ENCODE measurements at regions not wholly inside any gene's neighbourhood (a gene's known extent, or its start where the extent isn't known, plus 50 kb on each side); places are given as distances from the start of the nearest gene placed in this dataset.
A peak's percentile ranks its signal among the peaks of the same experiment; 100 is the strongest.

DNA sequence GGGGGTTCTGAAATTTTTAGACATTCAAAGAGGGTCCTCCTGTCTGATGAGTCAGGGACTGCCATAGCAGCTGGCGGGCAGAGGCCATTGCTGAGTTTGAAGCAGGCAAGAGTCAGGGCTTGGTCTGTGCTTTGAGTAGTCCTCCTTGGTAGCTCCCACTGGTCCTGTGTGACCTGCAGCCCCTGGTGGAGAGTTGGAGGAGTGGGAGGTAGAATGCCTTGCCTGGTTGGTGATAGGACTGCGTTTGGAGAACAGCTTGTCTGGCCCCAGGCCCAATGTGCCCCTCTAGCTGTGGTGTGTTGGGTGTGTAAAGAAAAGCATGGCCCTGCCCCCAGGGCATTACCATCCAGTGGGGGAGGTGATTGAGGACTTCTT, 116.7 kb downstream of the BEGAIN start:
- Histone ChIP-seq H3K27me3 (ENCODE audit: insufficient read depth, low read length) (no peaks in the 10 kb centered on the region), H3K9ac (ENCODE audit: low read length) (no peak overlapping the region), H3K27ac (ENCODE audit: low read depth, low read length) (no peak overlapping the region), H3K4me3 (ENCODE audit: insufficient read depth, low read depth, low read length) (no peak overlapping the region), H4K20me1 (ENCODE audit: insufficient read depth, low read length) (no peaks in the 10 kb centered on the region), H3K36me3 (ENCODE audit: insufficient read depth, low read length) (no peaks in the 10 kb centered on the region), H3K9me3 (ENCODE audit: insufficient read depth, low read depth, low read length) (no peaks in the 10 kb centered on the region), H3K4me1 (ENCODE audit: insufficient read depth, low read length) (peaks cover 13% of the 10 kb centered on the region), H2AFZ (ENCODE audit: low read depth, low read length) (no peak overlapping the region), H3K4me2 (ENCODE audit: low read length) (no peak overlapping the region), H3K79me2 (ENCODE audit: insufficient read depth, low read length) (no peaks in the 10 kb centered on the region)
- Mint-ChIP-seq H3K36me3 (ENCODE audit: low read depth, unreplicated experiment) (peaks cover 18% of the 10 kb centered on the region), H3K4me1 (ENCODE audit: low read depth, unreplicated experiment) (peaks cover 3% of the 10 kb centered on the region), H3K9me3 (ENCODE audit: unreplicated experiment) (no peaks in the 10 kb centered on the region), H3K4me3 (ENCODE audit: unreplicated experiment) (no peak overlapping the region), H3K27ac (ENCODE audit: unreplicated experiment) (no peak overlapping the region), H3K27me3 (ENCODE audit: low read depth, unreplicated experiment) (no peaks in the 10 kb centered on the region)
- TF ChIP-seq, protein P1, sequence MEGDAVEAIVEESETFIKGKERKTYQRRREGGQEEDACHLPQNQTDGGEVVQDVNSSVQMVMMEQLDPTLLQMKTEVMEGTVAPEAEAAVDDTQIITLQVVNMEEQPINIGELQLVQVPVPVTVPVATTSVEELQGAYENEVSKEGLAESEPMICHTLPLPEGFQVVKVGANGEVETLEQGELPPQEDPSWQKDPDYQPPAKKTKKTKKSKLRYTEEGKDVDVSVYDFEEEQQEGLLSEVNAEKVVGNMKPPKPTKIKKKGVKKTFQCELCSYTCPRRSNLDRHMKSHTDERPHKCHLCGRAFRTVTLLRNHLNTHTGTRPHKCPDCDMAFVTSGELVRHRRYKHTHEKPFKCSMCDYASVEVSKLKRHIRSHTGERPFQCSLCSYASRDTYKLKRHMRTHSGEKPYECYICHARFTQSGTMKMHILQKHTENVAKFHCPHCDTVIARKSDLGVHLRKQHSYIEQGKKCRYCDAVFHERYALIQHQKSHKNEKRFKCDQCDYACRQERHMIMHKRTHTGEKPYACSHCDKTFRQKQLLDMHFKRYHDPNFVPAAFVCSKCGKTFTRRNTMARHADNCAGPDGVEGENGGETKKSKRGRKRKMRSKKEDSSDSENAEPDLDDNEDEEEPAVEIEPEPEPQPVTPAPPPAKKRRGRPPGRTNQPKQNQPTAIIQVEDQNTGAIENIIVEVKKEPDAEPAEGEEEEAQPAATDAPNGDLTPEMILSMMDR (IDR thresholded peaks at IDR 0.05; ENCODE audit: insufficient read depth, low read depth, low read length), result no peak
- TF ChIP-seq EZH2 (IDR thresholded peaks at IDR 0.05; ENCODE audit: insufficient read depth, low read length), result no peak
- FAIRE-seq (no peak), DNase-seq (ENCODE audit: low read depth) (no peak)

DNA sequence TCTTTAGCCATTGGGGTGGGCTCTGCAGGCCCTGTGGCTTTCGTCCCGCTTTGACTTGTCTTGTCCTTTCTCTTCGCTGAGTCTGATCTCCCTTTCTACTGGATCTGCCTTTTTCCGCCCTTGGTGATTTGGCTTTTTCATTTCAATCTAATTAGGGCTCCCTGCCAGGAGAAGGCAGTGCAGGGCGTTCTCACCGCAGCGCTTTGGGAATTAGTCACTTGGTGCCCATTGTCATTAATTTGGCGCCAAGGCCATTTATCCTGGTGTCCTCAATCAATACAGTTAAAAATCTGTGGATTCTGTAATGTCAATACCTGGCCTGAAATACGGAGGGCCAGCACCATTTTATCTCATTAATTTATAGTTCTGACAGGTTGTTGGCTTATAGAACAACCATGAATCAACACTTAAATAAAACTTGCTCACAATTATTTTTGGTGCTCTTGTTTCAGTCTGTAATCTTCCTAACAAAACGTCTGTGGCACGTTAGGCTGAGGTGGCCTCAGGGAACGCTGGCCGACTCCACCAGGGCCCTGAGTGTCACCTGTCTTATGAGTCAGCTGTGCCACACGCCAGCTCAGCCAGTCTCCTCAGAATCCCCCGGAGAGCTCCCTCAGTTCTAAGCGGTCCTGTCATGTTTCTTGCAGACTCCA, 115.7 kb downstream of the BEGAIN start:
- no peak overlapping the region for H3K4me3 Mint-ChIP-seq (ENCODE audit: unreplicated experiment)
- H3K79me2 ChIP-seq (ENCODE audit: insufficient read depth, low read length), result no peaks in the 10 kb centered on the region
- H3K4me3 ChIP-seq (ENCODE audit: insufficient read depth, low read depth, low read length), result no peak overlapping the region
- H4K20me1 ChIP-seq (ENCODE audit: insufficient read depth, low read length), result no peaks in the 10 kb centered on the region
- H3K36me3 Mint-ChIP-seq (ENCODE audit: low read depth, unreplicated experiment), result peaks cover 18% of the 10 kb centered on the region
- TF ChIP-seq, protein P1 (IDR thresholded peaks at IDR 0.05; ENCODE audit: insufficient read depth, low read depth, low read length), result no peak
- TF ChIP-seq EZH2 (IDR thresholded peaks at IDR 0.05; ENCODE audit: insufficient read depth, low read length), result no peak
- H2AFZ ChIP-seq (ENCODE audit: low read depth, low read length), result no peak overlapping the region
- no peaks in the 10 kb centered on the region for H3K27me3 ChIP-seq (ENCODE audit: insufficient read depth, low read length)
- no peaks in the 10 kb centered on the region for H3K9me3 Mint-ChIP-seq (ENCODE audit: unreplicated experiment)
- H3K27ac Mint-ChIP-seq (ENCODE audit: unreplicated experiment), result no peak overlapping the region
- H3K36me3 ChIP-seq (ENCODE audit: insufficient read depth, low read length), result no peaks in the 10 kb centered on the region
- no peak overlapping the region for H3K9ac ChIP-seq (ENCODE audit: low read length)
- H3K27ac ChIP-seq (ENCODE audit: low read depth, low read length), result no peak overlapping the region
- H3K4me1 ChIP-seq (ENCODE audit: insufficient read depth, low read length), result peaks cover 19% of the 10 kb centered on the region
- peak overlapping the region; percentile 8 for H3K4me2 ChIP-seq (ENCODE audit: low read length)
- FAIRE-seq (no peak), DNase-seq (ENCODE audit: low read depth) (peak; percentile 73)
- peaks cover 8% of the 10 kb centered on the region for H3K4me1 Mint-ChIP-seq (ENCODE audit: low read depth, unreplicated experiment)
- no peaks in the 10 kb centered on the region for H3K9me3 ChIP-seq (ENCODE audit: insufficient read depth, low read depth, low read length)
- no peaks in the 10 kb centered on the region for H3K27me3 Mint-ChIP-seq (ENCODE audit: low read depth, unreplicated experiment)

DNA sequence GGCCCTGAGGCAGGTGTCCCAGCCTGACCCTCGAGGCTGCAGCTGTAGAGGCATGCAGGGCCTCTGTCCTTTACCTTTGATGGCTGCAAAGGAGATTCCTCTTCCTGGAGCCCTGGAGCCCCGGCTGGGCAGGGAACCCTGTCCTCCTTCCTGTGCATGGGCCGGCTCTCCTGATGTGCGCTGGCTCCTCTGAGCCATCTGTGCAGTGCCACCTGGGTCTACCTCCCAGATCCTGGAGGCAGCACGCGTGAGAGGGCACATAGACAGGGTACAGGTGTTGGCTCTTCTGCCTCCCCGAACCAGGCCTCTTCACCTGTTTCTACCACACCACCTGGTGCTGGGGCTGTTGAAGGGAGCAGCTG, 115.1 kb downstream of the BEGAIN start:
- peak overlapping the region; percentile 8 for H3K4me2 ChIP-seq (ENCODE audit: low read length)
- H3K36me3 ChIP-seq (ENCODE audit: insufficient read depth, low read length), result no peaks in the 10 kb centered on the region
- no peak overlapping the region for H3K27ac ChIP-seq (ENCODE audit: low read depth, low read length)
- Mint-ChIP-seq H3K27ac (ENCODE audit: unreplicated experiment) (no peak overlapping the region), H3K4me1 (ENCODE audit: low read depth, unreplicated experiment) (peaks cover 12% of the 10 kb centered on the region), H3K27me3 (ENCODE audit: low read depth, unreplicated experiment) (no peaks in the 10 kb centered on the region), H3K9me3 (ENCODE audit: unreplicated experiment) (no peaks in the 10 kb centered on the region), H3K36me3 (ENCODE audit: low read depth, unreplicated experiment) (peaks cover 18% of the 10 kb centered on the region), H3K4me3 (ENCODE audit: unreplicated experiment) (no peak overlapping the region)
- H3K4me1 ChIP-seq (ENCODE audit: insufficient read depth, low read length), result peaks cover 24% of the 10 kb centered on the region
- TF ChIP-seq, protein P1 (IDR thresholded peaks at IDR 0.05; ENCODE audit: insufficient read depth, low read depth, low read length), result no peak
- TF ChIP-seq EZH2 (IDR thresholded peaks at IDR 0.05; ENCODE audit: insufficient read depth, low read length), result no peak
- H3K4me3 ChIP-seq (ENCODE audit: insufficient read depth, low read depth, low read length), result no peak overlapping the region
- no peaks in the 10 kb centered on the region for H3K79me2 ChIP-seq (ENCODE audit: insufficient read depth, low read length)
- FAIRE-seq (no peak), DNase-seq (ENCODE audit: low read depth) (no peak)
- no peak overlapping the region for H3K9ac ChIP-seq (ENCODE audit: low read length)
- no peaks in the 10 kb centered on the region for H3K27me3 ChIP-seq (ENCODE audit: insufficient read depth, low read length)
- no peaks in the 10 kb centered on the region for H3K9me3 ChIP-seq (ENCODE audit: insufficient read depth, low read depth, low read length)
- no peaks in the 10 kb centered on the region for H4K20me1 ChIP-seq (ENCODE audit: insufficient read depth, low read length)
- H2AFZ ChIP-seq (ENCODE audit: low read depth, low read length), result no peak overlapping the region
